Keratinocyte (primary cell): ENCODE measurements at regions not wholly inside any gene's neighbourhood (a gene's known extent, or its start where the extent isn't known, plus 50 kb on each side); places are given as distances from the start of the nearest gene placed in this dataset.
"Not testable (repeated sequence)": the region's sequence is repeated elsewhere in the genome, so short reads cannot be mapped to it uniquely, and the experiment has no call there.

Source experiments
- EZH2 ChIP-seq: IDR thresholded peaks from one replicate; pipeline ENCODE4 v1.6.1; 2012; ENCODE audit warnings: inconsistent platforms, mild to moderate bottlenecking, low read length, moderate library complexity
- TF ChIP-seq, protein P1 (sequence below), 3 experiments: IDR thresholded peaks in 1 of 3; conservative IDR thresholded peaks in 1 of 3; optimal IDR thresholded peaks in 1 of 3; 2 replicates in 2 of 3; 3 replicates in 1 of 3; pipeline versions ENCODE3 to v1.5.1; 2011; ENCODE audit warnings: low read length in 3 of 3, mild to moderate bottlenecking in 3 of 3, moderate library complexity in 2 of 3, control low read depth in 1 of 3, inconsistent platforms in 1 of 3; ENCODE audit not compliant: insufficient read depth in 2 of 3; ENCODE audit errors: extremely low read depth in 1 of 3

DNA sequence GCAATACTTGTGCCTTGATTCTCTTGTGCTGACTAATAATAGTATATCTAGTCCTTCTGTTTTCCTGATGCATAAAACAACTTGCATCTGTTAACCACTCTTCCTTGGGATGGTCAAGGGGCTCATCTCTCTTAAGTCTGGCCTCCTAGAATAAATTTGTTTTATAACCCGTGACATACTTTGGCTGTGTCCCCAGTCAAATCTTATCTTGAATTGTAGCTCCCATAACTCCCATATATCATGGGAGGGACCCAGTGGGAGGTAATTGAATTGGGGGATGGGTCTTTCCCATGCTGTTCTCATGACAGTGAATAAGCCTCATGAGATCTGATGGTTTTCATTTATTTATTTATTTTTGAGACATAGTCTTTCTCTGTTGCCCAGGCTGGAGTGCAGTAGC lies 146.2 kb downstream of the ALG10 start:
- TF ChIP-seq, protein P1, sequence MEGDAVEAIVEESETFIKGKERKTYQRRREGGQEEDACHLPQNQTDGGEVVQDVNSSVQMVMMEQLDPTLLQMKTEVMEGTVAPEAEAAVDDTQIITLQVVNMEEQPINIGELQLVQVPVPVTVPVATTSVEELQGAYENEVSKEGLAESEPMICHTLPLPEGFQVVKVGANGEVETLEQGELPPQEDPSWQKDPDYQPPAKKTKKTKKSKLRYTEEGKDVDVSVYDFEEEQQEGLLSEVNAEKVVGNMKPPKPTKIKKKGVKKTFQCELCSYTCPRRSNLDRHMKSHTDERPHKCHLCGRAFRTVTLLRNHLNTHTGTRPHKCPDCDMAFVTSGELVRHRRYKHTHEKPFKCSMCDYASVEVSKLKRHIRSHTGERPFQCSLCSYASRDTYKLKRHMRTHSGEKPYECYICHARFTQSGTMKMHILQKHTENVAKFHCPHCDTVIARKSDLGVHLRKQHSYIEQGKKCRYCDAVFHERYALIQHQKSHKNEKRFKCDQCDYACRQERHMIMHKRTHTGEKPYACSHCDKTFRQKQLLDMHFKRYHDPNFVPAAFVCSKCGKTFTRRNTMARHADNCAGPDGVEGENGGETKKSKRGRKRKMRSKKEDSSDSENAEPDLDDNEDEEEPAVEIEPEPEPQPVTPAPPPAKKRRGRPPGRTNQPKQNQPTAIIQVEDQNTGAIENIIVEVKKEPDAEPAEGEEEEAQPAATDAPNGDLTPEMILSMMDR (optimal IDR thresholded peaks at IDR 0.05 in 1 of 3, IDR thresholded peaks at IDR 0.05 in 1 of 3, conservative IDR thresholded peaks at IDR 0.05 in 1 of 3; ENCODE audit: extremely low read depth in 1 of 3, insufficient read depth in 2 of 3, low read length in 3 of 3), result not testable (repeated sequence)
- not testable (repeated sequence) for TF ChIP-seq EZH2
